Calu3 (cell line): ENCODE measurements at regions not wholly inside any gene's neighbourhood (a gene's known extent, or its start where the extent isn't known, plus 50 kb on each side); places are given as distances from the start of the nearest gene placed in this dataset.

Experiments
- BruUV-seq: library from RNA; stranded (reverse); fragments of 400-500 nt; replicated peaks from 2 replicates; lab custom pipeline; 2021; lab: Mats Ljungman, UMichigan
- CTCF ChIA-PET: fragments of 300-600 bp; sonication (Branson Sonifier 250); formaldehyde crosslinking; loops from one replicate; lab custom pipeline; 2022; ENCODE audit warnings: antibody characterized with exemption; lab: Charles Lee
- DNase-seq: peaks from one replicate; pipeline ENCODE4 v3.0.0; 2022
- H3K27ac Mint-ChIP-seq: one replicate; pipeline ENCODE4 v1.8.0; 2022; ENCODE audit warnings: mixed read lengths; ENCODE audit not compliant: unreplicated experiment
- H3K27me3 Mint-ChIP-seq: one replicate; pipeline ENCODE4 v1.8.0; 2022; ENCODE audit warnings: mixed read lengths; ENCODE audit not compliant: unreplicated experiment
- H3K36me3 Mint-ChIP-seq: one replicate; pipeline ENCODE4 v1.8.0; 2022; ENCODE audit warnings: mild to moderate bottlenecking, moderate library complexity, mixed read lengths; ENCODE audit not compliant: insufficient read depth, unreplicated experiment
- H3K4me1 Mint-ChIP-seq: one replicate; pipeline ENCODE4 v1.8.0; 2022; ENCODE audit warnings: mild to moderate bottlenecking, low read depth, mixed read lengths; ENCODE audit not compliant: unreplicated experiment
- H3K4me3 Mint-ChIP-seq: one replicate; pipeline ENCODE4 v1.8.0; 2022; ENCODE audit warnings: mild to moderate bottlenecking, low read depth, moderate library complexity, mixed read lengths; ENCODE audit not compliant: unreplicated experiment
- H3K9me3 Mint-ChIP-seq: one replicate; pipeline ENCODE4 v1.8.0; 2022; ENCODE audit warnings: low read depth, mixed read lengths; ENCODE audit not compliant: unreplicated experiment
- intact Hi-C: fragments of 100-400 bp; cut with micrococcal nuclease; formaldehyde crosslinking; loops from one replicate; pipeline ENCODE4 v1.10.0; 2022; ENCODE audit not compliant: unreplicated experiment
- TF ChIP-seq, protein P1 (sequence below): fragments of 200-600 bp; IDR thresholded peaks from one replicate; pipeline ENCODE4 v1.8.0; 2022; ENCODE audit warnings: antibody characterized with exemption; ENCODE audit not compliant: unreplicated experiment

DNA sequence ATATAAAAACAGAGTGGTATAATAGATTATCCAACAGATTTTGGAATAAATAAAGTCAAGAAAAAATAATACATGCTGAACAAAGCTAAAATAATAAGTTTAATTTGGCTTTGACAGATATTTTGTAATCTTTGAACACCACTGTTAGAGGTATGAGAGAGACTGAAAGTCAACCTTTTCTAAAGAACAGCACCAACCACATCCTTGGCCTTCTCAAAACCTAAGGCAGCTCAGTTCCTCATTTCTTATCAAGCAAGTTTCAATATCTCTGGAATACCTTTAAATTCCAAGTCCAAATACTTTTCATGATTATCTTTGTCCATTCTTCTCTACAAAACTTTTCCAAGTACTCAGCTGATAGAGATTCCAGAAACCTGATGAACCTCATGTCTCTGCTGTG, 1603.8 kb downstream of the CDH8 start:
- Mint-ChIP-seq H3K27ac (no peak overlapping the region), H3K27me3 (no peaks in the 10 kb centered on the region), H3K9me3 (peaks cover 20% of the 10 kb centered on the region), H3K4me1 (no peaks in the 10 kb centered on the region), H3K4me3 (no peak overlapping the region), H3K36me3 (no peaks in the 10 kb centered on the region)
- TF ChIP-seq, protein P1, sequence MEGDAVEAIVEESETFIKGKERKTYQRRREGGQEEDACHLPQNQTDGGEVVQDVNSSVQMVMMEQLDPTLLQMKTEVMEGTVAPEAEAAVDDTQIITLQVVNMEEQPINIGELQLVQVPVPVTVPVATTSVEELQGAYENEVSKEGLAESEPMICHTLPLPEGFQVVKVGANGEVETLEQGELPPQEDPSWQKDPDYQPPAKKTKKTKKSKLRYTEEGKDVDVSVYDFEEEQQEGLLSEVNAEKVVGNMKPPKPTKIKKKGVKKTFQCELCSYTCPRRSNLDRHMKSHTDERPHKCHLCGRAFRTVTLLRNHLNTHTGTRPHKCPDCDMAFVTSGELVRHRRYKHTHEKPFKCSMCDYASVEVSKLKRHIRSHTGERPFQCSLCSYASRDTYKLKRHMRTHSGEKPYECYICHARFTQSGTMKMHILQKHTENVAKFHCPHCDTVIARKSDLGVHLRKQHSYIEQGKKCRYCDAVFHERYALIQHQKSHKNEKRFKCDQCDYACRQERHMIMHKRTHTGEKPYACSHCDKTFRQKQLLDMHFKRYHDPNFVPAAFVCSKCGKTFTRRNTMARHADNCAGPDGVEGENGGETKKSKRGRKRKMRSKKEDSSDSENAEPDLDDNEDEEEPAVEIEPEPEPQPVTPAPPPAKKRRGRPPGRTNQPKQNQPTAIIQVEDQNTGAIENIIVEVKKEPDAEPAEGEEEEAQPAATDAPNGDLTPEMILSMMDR = no peak
- CTCF ChIA-PET = no interaction called here
- no peak for DNase-seq
- intact Hi-C loops = no loop called here
- BruUV-seq = no TSS peak

DNA sequence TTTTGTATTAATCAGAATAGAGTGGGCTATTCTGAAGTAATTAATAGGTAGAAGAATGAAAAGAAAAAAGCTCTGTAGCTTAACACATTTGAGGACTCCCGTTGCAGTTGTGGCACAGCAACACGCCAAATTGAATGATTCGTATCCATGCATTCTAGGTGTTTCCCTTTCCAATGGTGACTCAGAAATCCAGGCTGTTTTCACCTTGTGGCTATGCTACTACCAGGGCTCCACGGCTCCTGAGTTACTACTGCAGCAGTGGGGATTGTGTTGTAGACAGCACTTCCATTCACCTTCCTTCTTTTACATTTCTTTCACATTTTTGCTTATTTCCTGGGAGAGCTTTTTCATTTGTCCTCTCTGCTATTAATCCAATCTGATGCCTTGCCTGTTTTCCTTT, 1616.4 kb downstream of the CDH8 start:
- DNase-seq = no peak
- TF ChIP-seq, protein P1 = no peak
- BruUV-seq = no TSS peak
- CTCF ChIA-PET = no interaction called here
- intact Hi-C loops = no loop called here
- H3K4me1 Mint-ChIP-seq = no peaks in the 10 kb centered on the region
- no peaks in the 10 kb centered on the region for H3K27me3 Mint-ChIP-seq
- H3K27ac Mint-ChIP-seq = no peak overlapping the region
- no peaks in the 10 kb centered on the region for H3K36me3 Mint-ChIP-seq
- no peak overlapping the region for H3K4me3 Mint-ChIP-seq
- peaks cover 11% of the 10 kb centered on the region for H3K9me3 Mint-ChIP-seq

DNA sequence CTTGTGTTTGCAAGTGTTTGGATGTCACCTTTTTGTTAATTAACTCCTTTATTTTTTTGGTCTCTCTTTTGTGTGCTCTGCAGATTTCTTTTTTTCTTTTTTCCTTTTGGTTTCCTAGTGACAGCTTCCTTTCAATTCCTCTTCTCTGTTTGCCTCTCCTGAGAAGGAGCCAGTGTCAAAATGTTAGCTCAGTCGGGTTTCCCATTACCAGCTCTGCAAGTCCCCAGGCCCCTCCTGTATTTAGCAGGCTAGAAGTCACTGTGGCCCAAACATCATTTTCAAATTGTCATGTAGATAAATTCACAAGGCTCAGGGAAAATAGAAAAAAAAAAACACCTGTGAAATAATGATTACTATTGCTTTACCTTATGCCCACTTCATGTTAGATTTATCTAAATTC, 1621.6 kb downstream of the CDH8 start:
- no peaks in the 10 kb centered on the region for H3K27me3 Mint-ChIP-seq
- TF ChIP-seq, protein P1 = no peak
- CTCF ChIA-PET = no interaction called here
- intact Hi-C loops = no loop called here
- H3K4me3 Mint-ChIP-seq = no peak overlapping the region
- H3K4me1 Mint-ChIP-seq = no peaks in the 10 kb centered on the region
- peaks cover 14% of the 10 kb centered on the region for H3K9me3 Mint-ChIP-seq
- no peaks in the 10 kb centered on the region for H3K36me3 Mint-ChIP-seq
- DNase-seq = no peak
- BruUV-seq = no TSS peak
- no peak overlapping the region for H3K27ac Mint-ChIP-seq

DNA sequence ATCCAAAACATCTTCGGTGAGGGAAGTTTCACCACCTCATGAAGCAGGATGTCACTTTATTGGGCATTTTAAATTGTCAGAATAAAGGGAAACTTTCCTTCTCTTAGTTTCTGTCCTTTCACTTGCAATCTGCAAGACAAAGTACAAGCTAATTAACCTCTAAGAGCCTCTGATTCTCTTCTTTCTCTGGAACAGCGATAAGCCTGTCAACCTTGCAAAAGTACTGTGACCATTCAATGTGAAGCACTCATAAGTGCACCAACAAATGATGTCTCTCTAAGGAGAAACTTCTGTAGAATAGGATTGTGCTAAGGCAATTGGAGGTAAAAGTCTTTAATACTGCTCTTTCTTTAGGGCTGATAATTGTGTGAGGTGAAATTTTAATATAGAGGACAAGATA, 1622.3 kb downstream of the CDH8 start:
- TF ChIP-seq, protein P1 = no peak
- no peak overlapping the region for H3K4me3 Mint-ChIP-seq
- H3K27ac Mint-ChIP-seq = no peak overlapping the region
- BruUV-seq = no TSS peak
- no peaks in the 10 kb centered on the region for H3K4me1 Mint-ChIP-seq
- H3K27me3 Mint-ChIP-seq = no peaks in the 10 kb centered on the region
- no peaks in the 10 kb centered on the region for H3K36me3 Mint-ChIP-seq
- intact Hi-C loops = no loop called here
- CTCF ChIA-PET = no interaction called here
- DNase-seq = no peak
- H3K9me3 Mint-ChIP-seq = peaks cover 14% of the 10 kb centered on the region

DNA sequence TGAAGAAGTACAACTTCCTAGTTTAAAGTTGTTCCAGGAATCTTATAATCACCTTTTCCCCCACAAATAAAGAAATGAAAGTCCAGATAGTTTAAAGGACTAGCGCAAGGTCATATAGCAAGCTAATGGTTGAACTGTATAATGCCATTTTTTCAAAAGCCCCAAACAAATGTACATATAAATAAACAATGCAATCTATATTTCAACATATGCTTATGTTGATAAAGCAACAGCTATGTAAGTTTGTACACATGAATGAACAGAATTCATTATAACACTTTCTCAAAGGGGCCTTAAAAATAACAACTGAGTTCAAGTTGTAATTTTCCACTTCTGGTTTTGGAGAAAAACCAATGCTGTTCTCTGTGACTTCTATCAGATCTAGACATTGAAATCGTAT, 1628.6 kb downstream of the CDH8 start:
- DNase-seq = no peak
- H3K9me3 Mint-ChIP-seq = peaks cover 11% of the 10 kb centered on the region
- no peaks in the 10 kb centered on the region for H3K4me1 Mint-ChIP-seq
- H3K27ac Mint-ChIP-seq = no peak overlapping the region
- H3K36me3 Mint-ChIP-seq = no peaks in the 10 kb centered on the region
- intact Hi-C loops = no loop called here
- TF ChIP-seq, protein P1 = no peak
- CTCF ChIA-PET = no interaction called here
- BruUV-seq = no TSS peak
- no peak overlapping the region for H3K4me3 Mint-ChIP-seq
- no peaks in the 10 kb centered on the region for H3K27me3 Mint-ChIP-seq
